Heart left ventricle (tissue), 16 donors: ENCODE measurements at regions not wholly inside any gene's neighbourhood (a gene's known extent, or its start where the extent isn't known, plus 50 kb on each side); places are given as distances from the start of the nearest gene placed in this dataset.

Source experiments
- ATAC-seq, 4 donors: fragments of 200-7000 bp; cut with Tn5 transposase; one replicate each; pipeline ENCODE4 v1.9.1; 2020 to 2022; ENCODE audit warnings: moderate library complexity in 4 of 4, mild to moderate bottlenecking in 3 of 4, moderate number of reproducible peaks in 1 of 4
- DNase-seq, 5 donors: peaks; one replicate each; pipeline ENCODE4 v3.0.0-alpha.2; 2020
- H3K27ac ChIP-seq, 12 donors: fragments of 200-600 bp; sonication (generic) in 4 of 12; one replicate each; pipeline versions ENCODE4 v1.5.0 to v1.8.0; 2016 to 2022; ENCODE audit warnings: mild to moderate bottlenecking in 2 of 12
- H3K27me3 ChIP-seq, 9 donors: fragments of 200-600 bp; sonication (generic) in 2 of 9; one replicate each; pipeline versions ENCODE4 v1.5.1 to v1.8.0; 2016 to 2022; ENCODE audit warnings: mild to moderate bottlenecking in 3 of 9
- H3K36me3 ChIP-seq, 9 donors: fragments of 200-600 bp; sonication (generic) in 2 of 9; one replicate each; pipeline versions ENCODE4 v1.5.0 to v1.8.0; 2018 to 2022; ENCODE audit warnings: mild to moderate bottlenecking in 2 of 9
- H3K4me1 ChIP-seq, 12 donors: fragments of 200-600 bp; sonication (generic) in 4 of 12; one replicate each; pipeline versions ENCODE4 v1.5.0 to v1.8.0; 2016 to 2022; ENCODE audit warnings: mild to moderate bottlenecking in 3 of 12
- H3K4me3 ChIP-seq, 12 donors: fragments of 200-600 bp; sonication (generic) in 4 of 12; one replicate each; pipeline versions ENCODE4 v1.5.0 to v1.8.0; 2017 to 2022; ENCODE audit warnings: mild to moderate bottlenecking in 9 of 12, moderate library complexity in 4 of 12
- H3K9me3 ChIP-seq, 12 donors: fragments of 200-600 bp; sonication (generic) in 4 of 12; one replicate each; pipeline versions ENCODE4 v1.5.0 to v1.8.0; 2016 to 2022; ENCODE audit warnings: mild to moderate bottlenecking in 1 of 12
- POLR2A ChIP-seq, 2 donors: fragments of 450-650 bp; IDR thresholded peaks; one replicate each; pipeline ENCODE4 v1.6.1; 2017; ENCODE audit warnings: antibody characterized with exemption in 2 of 2, mild to moderate bottlenecking in 2 of 2, moderate library complexity in 2 of 2
- WGBS, 4 donors: extraction: QIAGEN DNeasy Blood & Tissue Kit in 2 of 4; methylation state at CpG; one replicate each; pipeline versions ENCODE4 v1.1.5 to v1.1.7; 2013 to 2018; 5-methylcytosine and 5-hydroxymethylcytosine counted together
- intact Hi-C, 10 donors: fragments of 100-400 bp; cut with DNase I; formaldehyde crosslinking; loops; one replicate each; pipeline versions ENCODE4 v1.11.1 to v1.14.2; 2022
- TF ChIP-seq, protein P1 (sequence below), 12 donors: fragments of 200-600 bp; sonication (generic) in 4 of 12; IDR thresholded peaks; one replicate each; pipeline versions ENCODE4 v1.5.0 to v1.8.0; 2018 to 2022; ENCODE audit warnings: antibody characterized with exemption in 12 of 12, mild to moderate bottlenecking in 5 of 12
- donor health status: ischemic (EF 13 %, LVEDD 7.1; RV severe dilation, severe dysfunction).
- donor health status: healthy with polysubstance abuse.
- donor health status: DM: no; HTN: yes; CAD: no.
- donor health status: DM: no; HTN: no; CAD: no.
- donor health status: ischemic (EF 25% LVEDD 6.9; RV normal size, moderate dysfunction).
- donor health status: ischemic (EF 25% LVEDD 5.7; RV mildly dilated, moderate dysfunction).
- donor health status: healthy.
- donor health status: DM: yes; HTN: yes; CAD: no.
- donor health status: ischemic (EF 35%, LVEDD 5.7; RV mildly dilated, moderate dysfunction).
- donor health status: nonischemic (EF 11% LVEDD 7.7; RV severe dilation, severe dysfunction).
- donor health status: DM: yes; HTN: yes; CAD: no.
- donor health status: PGD.
- donor health status: ischemic (EF 29% LVEDD 5.4; RV normal size, mild dysfunction).
- donor health status: nonischemic (EF 23%, LVEDD 6.1; RV moderate dilation, normal function).

GRCh38 chr7:32215697-32216096 is 145.5 kb upstream of the PDE1C start:
- WGBS, 4 donors: 67 to 77% (median 73%) methylated on average over 1 of the region's 1 CpG
- DNase-seq (no peak), ATAC-seq (no peak)
- TF ChIP-seq, protein P1, sequence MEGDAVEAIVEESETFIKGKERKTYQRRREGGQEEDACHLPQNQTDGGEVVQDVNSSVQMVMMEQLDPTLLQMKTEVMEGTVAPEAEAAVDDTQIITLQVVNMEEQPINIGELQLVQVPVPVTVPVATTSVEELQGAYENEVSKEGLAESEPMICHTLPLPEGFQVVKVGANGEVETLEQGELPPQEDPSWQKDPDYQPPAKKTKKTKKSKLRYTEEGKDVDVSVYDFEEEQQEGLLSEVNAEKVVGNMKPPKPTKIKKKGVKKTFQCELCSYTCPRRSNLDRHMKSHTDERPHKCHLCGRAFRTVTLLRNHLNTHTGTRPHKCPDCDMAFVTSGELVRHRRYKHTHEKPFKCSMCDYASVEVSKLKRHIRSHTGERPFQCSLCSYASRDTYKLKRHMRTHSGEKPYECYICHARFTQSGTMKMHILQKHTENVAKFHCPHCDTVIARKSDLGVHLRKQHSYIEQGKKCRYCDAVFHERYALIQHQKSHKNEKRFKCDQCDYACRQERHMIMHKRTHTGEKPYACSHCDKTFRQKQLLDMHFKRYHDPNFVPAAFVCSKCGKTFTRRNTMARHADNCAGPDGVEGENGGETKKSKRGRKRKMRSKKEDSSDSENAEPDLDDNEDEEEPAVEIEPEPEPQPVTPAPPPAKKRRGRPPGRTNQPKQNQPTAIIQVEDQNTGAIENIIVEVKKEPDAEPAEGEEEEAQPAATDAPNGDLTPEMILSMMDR (IDR thresholded peaks at IDR 0.05): no peak
- no peak for TF ChIP-seq POLR2A (IDR thresholded peaks at IDR 0.05)
- H3K36me3 ChIP-seq: no peaks in the 10 kb centered on the region
- intact Hi-C loops: no loop called here
- no peak overlapping the region for H3K27ac ChIP-seq
- H3K4me3 ChIP-seq: no peak overlapping the region
- H3K27me3 ChIP-seq: peaks cover 0 to 3% (median 0%) of the 10 kb centered on the region in 9 donors
- H3K4me1 ChIP-seq: peaks cover 0 to 3% (median 0%) of the 10 kb centered on the region in 12 donors
- H3K9me3 ChIP-seq: no peaks in the 10 kb centered on the region

DNA sequence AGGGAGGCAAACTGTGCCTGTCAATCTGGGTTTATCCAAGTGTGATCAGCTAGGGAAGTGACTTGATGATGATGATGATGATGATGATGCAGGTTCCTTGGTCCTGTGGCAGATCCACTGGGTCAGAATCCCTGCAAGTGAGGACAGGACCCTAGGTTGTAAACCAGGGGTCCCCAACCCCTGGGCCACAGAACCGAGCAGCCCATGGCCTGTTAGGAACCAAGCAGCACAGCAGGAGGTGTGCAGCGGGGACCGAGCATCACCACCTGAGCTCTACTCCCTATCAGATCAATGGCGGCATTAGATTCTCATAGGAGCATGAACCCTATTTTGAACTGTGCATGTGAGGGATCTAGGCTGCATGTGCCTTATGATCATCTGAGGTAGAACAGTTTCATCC is 144.7 kb upstream of the PDE1C start:
- H3K36me3 ChIP-seq: no peaks in the 10 kb centered on the region
- no peak for TF ChIP-seq POLR2A (IDR thresholded peaks at IDR 0.05)
- TF ChIP-seq, protein P1 (IDR thresholded peaks at IDR 0.05): no peak
- DNase-seq (no peak), ATAC-seq (no peak)
- H3K27me3 ChIP-seq: peaks cover 0 to 6% (median 0%) of the 10 kb centered on the region in 9 donors
- H3K4me3 ChIP-seq: no peak overlapping the region
- intact Hi-C loops: loop anchor here in 7 of 10 donors (5.0 kb wide), 3 partner anchors 132 to 267 kb away; no protein-coding TSS in a partner anchor
- 85 to 100% (median 89%) methylated on average over 3 to 4 of the region's 4 CpGs for WGBS, 4 donors
- no peaks in the 10 kb centered on the region for H3K9me3 ChIP-seq
- peaks cover 0 to 3% (median 0%) of the 10 kb centered on the region in 12 donors for H3K4me1 ChIP-seq
- no peak overlapping the region for H3K27ac ChIP-seq

GRCh38 chr7:32212321-32212720 is 142.1 kb upstream of the PDE1C start:
- DNase-seq (no peak), ATAC-seq (peak in 1 of 4 donors; percentile 43)
- Histone ChIP-seq H3K27ac (no peak overlapping the region), H3K4me1 (peaks cover 0 to 2% (median 0%) of the 10 kb centered on the region in 12 donors), H3K36me3 (no peaks in the 10 kb centered on the region), H3K9me3 (no peaks in the 10 kb centered on the region), H3K27me3 (peaks cover 0 to 6% (median 0%) of the 10 kb centered on the region in 9 donors), H3K4me3 (no peak overlapping the region)
- intact Hi-C loops: loop anchor here in 7 of 10 donors (5.0 kb wide), 3 partner anchors 135 to 270 kb away; no protein-coding TSS in a partner anchor
- WGBS, 4 donors: 77 to 85% (median 84%) methylated on average over 7 of the region's 7 CpGs
- no peak for TF ChIP-seq POLR2A (IDR thresholded peaks at IDR 0.05)
- TF ChIP-seq, protein P1 (IDR thresholded peaks at IDR 0.05): no peak

- ATAC-seq: peak in 3 of 4 donors; percentile 63 to 65 (median 64)
- Histone ChIP-seq H3K4me3 (no peak overlapping the region), H3K36me3 (no peaks in the 10 kb centered on the region), H3K9me3 (no peaks in the 10 kb centered on the region), H3K27ac (no peak overlapping the region), H3K27me3 (peaks cover 0 to 6% (median 0%) of the 10 kb centered on the region in 9 donors), H3K4me1 (peaks cover 0 to 10% (median 0%) of the 10 kb centered on the region in 12 donors)
- 18 to 32% (median 27%) methylated on average over 8 of the region's 8 CpGs for WGBS, 4 donors
- DNase-seq: peak in 3 of 5 donors; percentile 29 to 49 (median 35)
- no peak for TF ChIP-seq POLR2A (IDR thresholded peaks at IDR 0.05)
- TF ChIP-seq, protein P1 (IDR thresholded peaks at IDR 0.05): peak in 11 of 12 donors; percentile 23 to 52 (median 37)
- intact Hi-C loops: loop anchor here in 8 of 10 donors (2.0 to 10.0 kb wide), 10 partner anchors 135 to 765 kb away; no protein-coding TSS in a partner anchor
Measured at GRCh38 chr7:32206987-32207386, 136.8 kb upstream of the PDE1C start.
